Urinary bladder (tissue), 3 donors: ENCODE measurements at regions not wholly inside any gene's neighbourhood (a gene's known extent, or its start where the extent isn't known, plus 50 kb on each side); places are given as distances from the start of the nearest gene placed in this dataset.
"Not testable (repeated sequence)": the region's sequence is repeated elsewhere in the genome, so short reads cannot be mapped to it uniquely, and the experiment has no call there.

Source experiments
- DNase-seq: peaks from one replicate; pipeline ENCODE4 v3.0.0-alpha.2; 2015; ENCODE audit errors: extremely low spot score
- H3K27ac ChIP-seq: one replicate; pipeline ENCODE4 v1.5.1; 2013; ENCODE audit warnings: low read depth, mild to moderate bottlenecking, moderate library complexity
- H3K36me3 ChIP-seq: one replicate; pipeline ENCODE4 v1.6.1; 2013; ENCODE audit warnings: mild to moderate bottlenecking, moderate library complexity; ENCODE audit not compliant: insufficient read depth
- H3K4me1 ChIP-seq: one replicate; pipeline ENCODE4 v1.6.1; 2013; ENCODE audit warnings: mild to moderate bottlenecking, moderate library complexity; ENCODE audit not compliant: insufficient read depth
- H3K4me3 ChIP-seq: one replicate; pipeline ENCODE4 v1.5.1; 2013; ENCODE audit warnings: low read depth, low read length
- WGBS: extraction: QIAGEN DNeasy Blood & Tissue Kit; methylation state at CpG from one replicate; pipeline ENCODE4 v1.1.7; 2013; 5-methylcytosine and 5-hydroxymethylcytosine counted together
- donor health status: healthy with polysubstance abuse.
- donor health status: healthy.

GRCh38 chr4:174084542-174084941 lies 198.9 kb downstream of the FBXO8 start:
- Histone ChIP-seq H3K4me1 (no peaks in the 10 kb centered on the region), H3K36me3 (no peaks in the 10 kb centered on the region), H3K27ac (no peak overlapping the region), H3K4me3 (no peak overlapping the region)
- no peak for DNase-seq
- 0% methylated on average over 1 of the region's 1 CpG for WGBS

GRCh38 chr4:174080361-174080760 lies 203.1 kb downstream of the FBXO8 start:
- Histone ChIP-seq H3K36me3 (no peaks in the 10 kb centered on the region), H3K27ac (peak overlapping the region; percentile 59), H3K4me3 (no peak overlapping the region), H3K4me1 (no peaks in the 10 kb centered on the region)
- no peak for DNase-seq

GRCh38 chr4:174071595-174071994 lies 211.9 kb downstream of the FBXO8 start:
- H3K4me1 ChIP-seq, result no peaks in the 10 kb centered on the region
- no peak overlapping the region for H3K27ac ChIP-seq
- DNase-seq, result no peak
- no peak overlapping the region for H3K4me3 ChIP-seq
- H3K36me3 ChIP-seq, result no peaks in the 10 kb centered on the region

GRCh38 chr4:174069848-174070330 lies 213.6 kb downstream of the FBXO8 start:
- Histone ChIP-seq H3K4me1 (no peaks in the 10 kb centered on the region), H3K36me3 (no peaks in the 10 kb centered on the region), H3K4me3 (no peak overlapping the region), H3K27ac (no peak overlapping the region)
- 56% methylated on average over 2 of the region's 2 CpGs for WGBS
- peak; percentile 61 for DNase-seq

- Histone ChIP-seq H3K4me3 (no peak overlapping the region), H3K36me3 (no peaks in the 10 kb centered on the region), H3K4me1 (no peaks in the 10 kb centered on the region), H3K27ac (no peak overlapping the region)
- WGBS, result 68% methylated on average over 3 of the region's 3 CpGs
- no peak for DNase-seq
Observed at GRCh38 chr4:174066611-174067205, 216.8 kb downstream of the FBXO8 start.

- H3K4me1 ChIP-seq, result no peaks in the 10 kb centered on the region
- H3K4me3 ChIP-seq, result no peak overlapping the region
- no peaks in the 10 kb centered on the region for H3K36me3 ChIP-seq
- no peak overlapping the region for H3K27ac ChIP-seq
- no peak for DNase-seq
Observed at GRCh38 chr4:174062831-174063230, 220.6 kb downstream of the FBXO8 start.

GRCh38 chr4:174061026-174061425 lies 222.4 kb downstream of the FBXO8 start:
- Histone ChIP-seq H3K4me1 (no peaks in the 10 kb centered on the region), H3K4me3 (no peak overlapping the region), H3K36me3 (no peaks in the 10 kb centered on the region), H3K27ac (no peak overlapping the region)
- 29% methylated on average over 2 of the region's 2 CpGs for WGBS
- no peak for DNase-seq

GRCh38 chr4:174058846-174059245 lies 224.6 kb downstream of the FBXO8 start:
- Histone ChIP-seq H3K4me3 (no peak overlapping the region), H3K27ac (no peak overlapping the region), H3K4me1 (no peaks in the 10 kb centered on the region), H3K36me3 (no peaks in the 10 kb centered on the region)
- DNase-seq, result no peak

GRCh38 chr4:174056959-174057358 lies 226.5 kb downstream of the FBXO8 start:
- Histone ChIP-seq H3K4me3 (no peak overlapping the region), H3K36me3 (no peaks in the 10 kb centered on the region), H3K4me1 (no peaks in the 10 kb centered on the region), H3K27ac (no peak overlapping the region)
- no peak for DNase-seq
- WGBS, result 84% methylated on average over 3 of the region's 3 CpGs

GRCh38 chr4:174055344-174055743 lies 228.1 kb downstream of the FBXO8 start:
- no peak for DNase-seq
- H3K4me3 ChIP-seq, result no peak overlapping the region
- WGBS, result 82% methylated on average over 4 of the region's 4 CpGs
- H3K4me1 ChIP-seq, result no peaks in the 10 kb centered on the region
- H3K36me3 ChIP-seq, result no peaks in the 10 kb centered on the region
- no peak overlapping the region for H3K27ac ChIP-seq

GRCh38 chr4:174053895-174054294 lies 229.6 kb downstream of the FBXO8 start:
- no peak for DNase-seq
- Histone ChIP-seq H3K4me3 (no peak overlapping the region), H3K27ac (no peak overlapping the region), H3K36me3 (no peaks in the 10 kb centered on the region), H3K4me1 (no peaks in the 10 kb centered on the region)
- WGBS, result 88% methylated on average over 2 of the region's 2 CpGs

- DNase-seq, result no peak
- Histone ChIP-seq H3K4me3 (no peak overlapping the region), H3K27ac (no peak overlapping the region), H3K36me3 (no peaks in the 10 kb centered on the region), H3K4me1 (no peaks in the 10 kb centered on the region)
- WGBS, result 59% methylated on average over 4 of the region's 4 CpGs
Observed at GRCh38 chr4:174047363-174047762, 236.1 kb downstream of the FBXO8 start.

- not testable (repeated sequence) for H3K4me1 ChIP-seq, H3K4me3 ChIP-seq
- 93% methylated on average over 2 of the region's 2 CpGs for WGBS
Observed at GRCh38 chr4:174045829-174046228, 237.6 kb downstream of the FBXO8 start.

GRCh38 chr4:174045381-174045780 lies 238.1 kb downstream of the FBXO8 start:
- Histone ChIP-seq H3K4me3 (no peak overlapping the region), H3K4me1 (no peaks in the 10 kb centered on the region), H3K36me3 (no peaks in the 10 kb centered on the region), H3K27ac (no peak overlapping the region)
- DNase-seq, result no peak
- 95% methylated on average over 1 of the region's 1 CpG for WGBS

More at GRCh38 chr4:174045829-174046228, 237.6 kb downstream of the FBXO8 start:
- not testable (repeated sequence) for H3K36me3 ChIP-seq, DNase-seq, H3K27ac ChIP-seq

- no peaks in the 10 kb centered on the region for H3K4me1 ChIP-seq
- no peak overlapping the region for H3K4me3 ChIP-seq
- H3K27ac ChIP-seq, result no peak overlapping the region
- no peak for DNase-seq
- WGBS, result 60% methylated on average over 9 of the region's 9 CpGs
- no peaks in the 10 kb centered on the region for H3K36me3 ChIP-seq
Observed at GRCh38 chr4:174041555-174042105, 241.8 kb downstream of the FBXO8 start.
